NCI-H526 (cell line): ENCODE measurements at regions not wholly inside any gene's neighbourhood (a gene's known extent, or its start where the extent isn't known, plus 50 kb on each side); places are given as distances from the start of the nearest gene placed in this dataset.
A peak's percentile ranks its signal among the peaks of the same experiment; 100 is the strongest.

Source experiments
- DNase-seq, 2 experiments: peaks; one replicate each; lab custom pipeline; 2025; lab: John Stamatoyannopoulos, UW

DNA sequence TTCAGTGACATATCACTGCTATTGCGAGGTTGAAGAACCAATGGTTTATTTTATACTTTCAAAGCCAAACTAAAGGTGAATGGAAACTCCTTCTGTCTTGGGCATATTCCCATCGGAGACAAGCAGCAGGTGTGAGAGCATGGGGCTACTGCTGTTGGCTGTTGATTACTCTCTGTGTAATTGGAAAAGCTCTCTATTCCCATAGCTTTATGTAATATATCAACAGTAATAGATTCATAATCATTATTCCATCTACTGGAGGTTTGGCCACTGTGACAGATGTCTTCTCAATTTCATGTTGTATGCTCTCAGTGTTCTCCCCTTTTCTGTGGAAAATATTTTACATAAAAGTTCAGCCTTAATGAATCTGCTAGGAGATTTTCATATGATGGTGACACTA lies 352.0 kb downstream of the BTG1 start:
- DNase-seq, result no peak

DNA sequence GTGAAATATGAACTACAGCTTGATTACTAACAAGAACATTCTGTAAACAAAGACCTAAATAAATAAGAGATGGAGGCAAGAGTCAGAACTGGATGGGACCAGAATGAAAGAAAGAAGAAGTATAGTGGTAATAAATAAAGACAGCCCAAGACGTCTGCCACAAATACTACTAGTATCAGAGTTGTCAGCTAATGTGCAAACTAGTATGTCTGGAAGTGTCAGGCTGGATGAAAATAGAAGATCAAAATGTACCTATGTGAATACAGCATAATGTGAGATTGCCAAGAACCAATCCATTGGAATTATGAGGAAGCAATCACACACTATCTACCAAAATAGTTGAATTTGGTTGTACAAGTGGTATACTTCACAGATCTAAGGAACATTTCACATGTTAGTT lies 353.0 kb downstream of the BTG1 start:
- no peak for DNase-seq

DNA sequence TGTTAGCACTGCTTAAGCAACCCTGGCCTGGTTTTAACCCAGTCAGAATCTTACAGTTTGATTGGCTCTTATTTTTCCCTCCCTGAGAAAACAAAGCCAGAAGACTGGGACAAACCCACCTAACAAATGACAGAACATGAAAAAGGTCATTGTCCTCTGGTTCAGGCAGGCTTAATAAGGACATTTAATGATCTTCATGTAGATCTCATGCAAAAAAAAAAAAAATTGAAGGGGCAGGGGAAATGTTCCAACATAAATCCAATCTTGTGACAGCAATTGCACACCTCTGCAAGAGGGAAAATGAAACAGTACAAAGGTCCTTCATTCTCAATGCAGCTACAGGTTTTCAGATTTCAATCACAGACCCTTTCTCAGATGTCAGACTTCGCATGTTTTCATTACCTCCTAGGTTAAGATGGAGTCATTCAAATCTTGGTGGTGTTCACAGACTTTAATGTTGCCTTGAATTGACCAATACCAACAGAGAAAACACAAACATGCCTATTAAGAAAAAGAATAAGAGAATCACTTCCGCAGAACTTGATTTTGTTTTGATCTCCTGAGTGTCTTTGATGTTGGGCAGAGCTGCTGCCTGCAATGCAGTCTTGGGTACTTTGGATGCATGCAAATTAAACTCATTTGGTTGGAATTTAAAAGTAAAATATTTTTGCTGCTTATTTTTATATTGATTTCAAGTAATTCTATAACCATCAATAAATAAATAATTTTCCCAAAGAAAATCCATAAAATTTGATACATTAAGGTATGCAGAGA lies 359.0 kb downstream of the BTG1 start:
- peak; percentile 74 to 83 for DNase-seq

DNA sequence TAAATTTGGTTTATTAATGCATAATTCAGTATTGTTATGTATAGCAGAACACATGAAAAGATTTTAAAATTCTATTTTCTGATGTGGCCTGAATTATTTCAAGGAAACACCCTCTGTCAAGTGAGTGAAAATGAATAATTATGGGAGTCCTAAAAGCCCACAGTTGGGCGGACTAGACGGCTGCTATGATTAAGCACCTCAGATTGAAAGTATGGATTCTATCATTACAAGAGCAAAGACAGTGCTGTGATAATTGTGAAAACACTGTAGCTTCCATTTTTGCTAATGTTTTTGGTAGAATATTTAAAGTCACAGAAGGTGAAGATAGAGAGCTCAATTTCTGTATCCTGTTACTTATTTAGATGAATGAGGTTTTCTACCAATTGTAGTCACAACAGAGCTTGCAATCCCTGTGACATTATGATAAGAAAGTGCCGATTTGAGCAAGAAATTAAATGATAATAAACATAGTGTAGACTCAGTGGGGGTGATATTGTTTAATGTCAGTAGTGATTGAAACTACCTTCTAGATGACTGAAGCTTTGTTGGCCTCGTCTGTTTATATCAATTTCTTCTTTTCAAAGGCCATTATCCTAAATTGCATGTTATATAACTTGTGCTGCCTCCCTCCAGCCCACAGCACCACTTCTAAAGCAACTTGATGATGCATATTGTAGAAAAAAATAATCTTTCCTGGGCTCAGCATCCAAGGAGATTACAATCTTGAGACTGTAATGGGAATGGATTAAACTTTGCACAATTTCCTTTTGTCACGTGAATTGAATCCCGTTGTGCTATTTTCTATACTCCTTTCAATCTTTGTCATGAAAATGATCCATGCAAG lies 359.8 kb downstream of the BTG1 start:
- no peak for DNase-seq

DNA sequence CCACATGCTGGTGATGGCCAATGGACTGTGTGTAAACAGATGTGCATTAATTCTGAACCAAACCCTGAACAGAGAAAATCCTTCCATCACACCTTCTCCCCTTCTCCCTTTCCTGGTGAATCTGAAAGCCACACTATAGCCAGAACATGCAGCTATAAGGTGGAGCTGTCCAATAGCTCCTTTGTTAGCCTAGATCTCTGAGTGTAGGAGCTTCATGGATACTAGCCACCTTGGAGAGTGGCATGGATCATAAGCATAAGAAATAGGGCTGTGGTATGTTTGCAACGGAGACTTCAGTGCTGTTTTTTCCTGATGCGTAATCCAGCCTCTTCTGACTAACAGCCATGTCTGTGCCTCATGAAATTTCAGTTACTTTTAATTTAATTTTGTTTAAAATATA lies 364.5 kb downstream of the BTG1 start:
- no peak for DNase-seq

DNA sequence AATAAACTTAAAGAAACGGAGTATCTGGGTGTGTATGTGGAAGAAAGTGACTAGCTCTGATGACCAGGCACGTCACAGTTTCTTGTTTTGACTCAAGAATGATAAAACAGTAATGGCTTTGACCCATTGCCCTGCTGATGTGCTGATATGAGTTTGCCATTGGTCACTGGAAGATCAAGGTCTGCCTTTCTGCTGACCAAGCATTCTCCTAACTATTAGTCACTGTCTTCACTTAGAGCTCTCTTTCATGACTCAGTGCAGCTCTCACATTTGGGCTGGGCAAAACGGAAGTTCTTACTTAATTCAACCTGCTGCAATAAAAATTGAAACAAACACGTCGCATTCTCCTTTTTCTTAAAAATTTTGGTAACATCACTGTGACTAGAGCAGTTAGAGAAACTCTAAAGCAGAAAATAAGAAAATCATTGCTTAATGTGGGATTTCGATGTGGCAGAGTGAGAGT lies 366.7 kb downstream of the BTG1 start:
- DNase-seq, result peak in 1 of 2 experiments; percentile 19

DNA sequence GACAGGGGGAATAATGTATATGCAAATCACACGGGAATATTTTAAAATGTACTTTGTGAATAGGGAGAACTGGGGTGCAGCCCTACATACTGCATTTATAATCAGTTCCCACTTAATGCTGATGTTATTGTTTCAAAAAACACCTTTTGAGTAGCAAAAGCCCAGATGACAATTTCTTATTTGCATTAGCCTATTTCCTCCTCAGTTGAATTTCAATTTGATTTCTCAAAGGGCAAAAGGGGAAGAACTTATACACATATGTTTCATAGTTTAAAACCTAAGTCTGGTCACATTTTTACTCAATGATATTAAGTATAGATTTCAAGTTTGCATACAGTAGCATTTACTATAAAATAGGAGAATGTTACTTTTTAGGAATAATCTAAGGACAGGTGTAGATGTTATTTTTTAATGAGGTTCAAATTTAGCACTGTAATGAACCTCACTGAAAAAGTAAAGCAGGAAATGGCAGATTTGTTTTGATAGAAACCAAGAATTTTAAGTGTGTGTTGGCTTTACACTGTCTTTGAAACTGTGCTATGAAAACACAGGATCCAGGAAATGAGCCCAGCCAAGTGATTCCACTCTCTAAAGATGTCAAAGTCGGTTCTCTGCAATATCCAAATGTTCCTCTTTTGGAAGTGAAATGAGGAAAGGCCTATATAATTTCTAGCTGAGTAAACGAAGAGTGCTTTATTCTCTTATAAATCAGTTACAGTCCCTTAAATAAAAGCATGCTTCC lies 367.4 kb downstream of the BTG1 start:
- DNase-seq, result peak; percentile 25 to 63

DNA sequence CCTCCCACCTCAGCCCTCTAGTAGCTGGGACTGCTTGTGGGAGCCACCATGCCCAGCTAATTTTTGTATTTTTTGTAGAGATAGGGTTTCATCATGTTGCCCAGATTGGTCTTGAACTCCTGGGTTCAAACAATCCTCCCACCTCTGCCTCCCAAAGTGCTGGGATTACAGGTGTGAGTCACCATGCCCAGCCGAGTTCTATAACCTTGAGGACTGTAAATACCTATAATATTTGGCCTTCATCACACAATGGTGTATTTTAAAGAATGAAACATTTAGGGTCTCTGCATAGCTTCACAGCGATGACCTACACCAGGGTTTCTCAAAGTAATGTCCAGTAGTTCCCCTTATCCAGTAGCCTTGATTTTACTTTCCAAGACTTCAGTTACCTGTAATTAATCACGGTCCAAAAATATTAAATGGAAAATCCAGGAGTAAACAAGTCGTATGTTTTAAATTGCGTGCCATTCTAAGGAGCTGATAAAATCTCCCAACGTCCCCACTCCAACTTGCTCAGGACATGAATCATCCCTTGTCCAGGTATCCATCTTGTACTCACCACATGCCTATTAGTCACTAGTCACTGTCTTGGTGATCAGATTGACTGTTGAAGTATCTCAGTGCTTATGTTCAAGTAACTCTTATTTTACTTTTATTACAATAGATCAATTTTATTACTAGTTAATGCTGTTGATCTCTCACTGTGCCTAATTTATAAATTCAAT lies 368.2 kb downstream of the BTG1 start:
- DNase-seq, result no peak

DNA sequence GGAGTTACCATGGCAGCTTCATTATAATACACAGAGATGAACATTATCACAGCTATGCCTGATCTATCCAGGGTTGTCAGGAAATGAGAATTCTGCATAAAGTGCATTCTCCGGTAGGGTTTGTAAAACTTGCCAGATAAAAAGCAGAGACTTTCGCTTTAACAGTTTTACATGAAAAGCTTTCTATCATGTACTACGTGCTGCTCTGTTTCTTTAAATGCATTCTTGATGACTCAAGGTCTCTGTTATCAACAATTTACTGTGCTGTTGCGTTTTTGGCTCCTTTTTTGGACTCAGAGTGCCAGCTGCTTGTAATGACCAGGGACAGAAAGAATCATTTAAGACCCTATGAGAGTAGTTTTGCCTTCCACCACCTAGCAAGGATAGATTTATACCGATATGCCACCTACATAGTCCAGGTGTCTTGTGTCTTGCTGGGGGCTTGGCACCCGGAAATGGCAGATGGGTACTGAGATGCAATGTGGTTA lies 371.2 kb downstream of the BTG1 start:
- no peak for DNase-seq

DNA sequence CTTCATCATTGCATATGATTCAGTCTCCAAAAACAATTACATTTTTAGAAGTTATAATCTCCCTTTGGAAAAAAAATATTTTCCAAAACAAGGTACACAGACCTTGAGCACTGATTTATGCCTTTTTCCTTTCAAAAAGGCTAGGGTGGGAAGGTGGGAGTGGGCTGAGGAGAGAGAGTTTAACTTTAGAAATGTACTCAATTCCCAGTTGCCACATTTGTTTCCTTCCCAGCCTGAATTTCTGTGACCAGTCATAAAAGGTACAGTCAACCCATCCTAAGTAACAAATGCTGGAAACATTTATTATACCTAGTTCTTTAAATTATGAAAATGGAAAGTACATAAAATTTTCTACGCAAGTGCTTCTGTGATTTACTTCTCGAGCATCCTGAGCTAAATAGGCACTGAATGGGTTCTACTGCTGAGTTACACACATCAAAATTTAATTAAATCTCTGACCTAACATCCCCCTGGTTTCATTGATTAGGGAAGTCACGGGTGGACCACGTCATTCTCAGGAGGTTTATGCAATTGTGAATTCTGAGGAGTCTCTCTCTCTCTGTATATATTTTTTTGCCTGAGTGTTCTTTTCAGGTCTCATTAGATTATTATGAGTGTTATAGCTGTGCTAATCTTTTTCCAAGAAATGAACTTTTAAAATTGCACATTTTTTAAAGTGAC lies 371.8 kb downstream of the BTG1 start:
- DNase-seq, result no peak

DNA sequence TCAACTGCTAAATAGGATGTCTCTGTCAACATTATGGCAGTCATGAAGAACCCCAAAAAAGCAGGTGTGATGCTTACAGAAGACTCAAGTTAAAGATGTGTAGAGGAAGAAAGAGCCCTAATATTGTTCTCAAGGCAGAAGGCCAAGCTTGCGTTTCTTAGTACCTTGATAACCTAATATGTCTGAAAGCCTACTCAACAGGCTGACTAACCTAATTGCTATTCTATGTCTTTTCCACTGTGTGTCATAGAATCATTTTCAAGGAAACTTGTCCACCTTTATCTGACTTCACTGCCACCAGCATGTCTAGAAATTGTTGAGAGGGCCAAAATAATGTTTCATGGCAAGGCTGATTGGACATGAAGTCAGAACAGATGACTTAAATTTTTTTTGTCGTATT lies 373.2 kb downstream of the BTG1 start:
- DNase-seq, result no peak

DNA sequence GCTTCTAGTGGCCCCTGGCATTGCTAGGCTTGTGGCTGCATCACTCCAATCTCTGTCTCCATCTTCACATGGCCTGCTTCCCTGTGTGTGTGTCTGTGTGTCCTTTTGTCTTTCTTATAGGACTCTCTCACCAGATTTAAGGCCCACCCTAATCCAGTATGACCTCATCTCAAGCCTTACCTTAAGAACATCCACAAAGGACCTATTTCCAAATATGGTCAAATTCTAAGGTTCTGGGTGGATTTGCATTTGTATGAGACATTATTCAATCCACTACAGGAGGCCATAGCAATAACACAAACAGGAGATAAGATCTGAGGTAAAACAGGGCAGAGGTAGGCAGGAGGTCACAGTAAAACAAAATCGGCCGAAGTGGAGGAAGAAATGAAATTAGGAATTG lies 375.9 kb downstream of the BTG1 start:
- DNase-seq, result no peak

DNA sequence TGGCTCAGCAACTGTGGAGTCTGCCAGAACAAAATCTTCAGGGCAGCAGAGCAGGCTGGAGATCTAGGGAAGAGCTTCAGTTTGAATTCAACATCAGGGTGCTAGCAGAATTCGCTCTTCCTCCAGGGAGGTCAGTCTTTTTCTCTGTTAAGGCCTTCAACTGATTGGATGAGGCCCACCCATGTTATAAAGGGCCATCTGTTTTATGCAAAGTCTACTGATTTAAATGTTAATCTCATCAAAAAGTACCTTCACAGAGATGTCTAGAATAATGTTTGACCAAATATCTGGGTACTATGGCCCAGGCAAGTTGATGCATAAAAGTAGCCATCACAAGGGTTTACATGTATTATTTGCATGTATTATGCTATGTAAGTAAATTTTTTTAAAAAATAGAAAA lies 378.4 kb downstream of the BTG1 start:
- DNase-seq, result no peak

DNA sequence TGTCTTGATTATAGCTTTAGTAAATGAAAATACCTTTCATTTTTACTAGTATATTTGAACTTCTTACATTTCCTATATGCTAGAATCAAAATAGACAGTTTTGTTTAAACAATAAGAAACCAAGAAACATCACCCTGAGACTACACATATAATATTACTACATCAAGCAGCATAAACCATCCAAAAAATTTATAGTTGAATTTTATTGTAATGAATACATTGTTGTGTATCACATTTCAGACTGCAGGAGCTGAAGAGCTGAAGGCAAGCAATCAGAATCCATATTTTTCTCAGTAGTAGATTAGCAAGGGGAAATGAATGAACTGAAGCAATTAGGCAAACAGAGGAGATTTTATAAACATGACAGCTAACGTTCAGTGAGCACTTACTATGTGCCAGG lies 379.2 kb downstream of the BTG1 start:
- no peak for DNase-seq

DNA sequence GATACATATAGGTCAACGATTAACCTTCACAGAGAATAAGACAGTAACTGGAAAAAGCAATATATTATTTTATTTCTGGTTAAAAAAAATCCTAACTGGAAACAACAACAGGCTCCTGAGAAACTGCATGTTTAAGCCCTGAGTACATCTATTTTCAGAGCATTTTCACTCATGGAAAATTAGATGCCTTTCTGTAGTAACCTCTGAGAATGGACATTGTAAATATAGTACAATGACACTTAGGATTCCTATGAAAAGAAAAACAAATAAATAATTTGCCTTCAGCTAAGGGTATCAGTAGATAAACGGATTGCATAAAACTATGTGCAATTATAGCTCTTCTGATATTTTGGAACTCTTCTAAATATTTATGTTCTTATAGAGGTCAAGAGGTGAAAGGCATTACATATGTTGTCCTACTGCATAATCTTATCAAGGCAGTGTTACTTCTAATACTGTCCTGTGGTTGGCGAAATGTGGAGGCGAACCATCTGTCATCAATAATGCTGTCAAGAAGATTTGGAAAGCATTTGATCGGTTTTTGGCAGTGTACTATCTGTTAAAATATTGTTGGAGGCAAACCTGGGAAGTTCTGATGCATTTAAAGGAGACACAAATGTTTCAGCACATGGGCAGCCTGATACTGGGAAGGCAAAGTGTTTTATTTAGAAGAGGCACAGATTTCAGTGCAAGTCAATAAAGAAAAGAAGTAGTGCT lies 381.8 kb downstream of the BTG1 start:
- DNase-seq, result no peak

DNA sequence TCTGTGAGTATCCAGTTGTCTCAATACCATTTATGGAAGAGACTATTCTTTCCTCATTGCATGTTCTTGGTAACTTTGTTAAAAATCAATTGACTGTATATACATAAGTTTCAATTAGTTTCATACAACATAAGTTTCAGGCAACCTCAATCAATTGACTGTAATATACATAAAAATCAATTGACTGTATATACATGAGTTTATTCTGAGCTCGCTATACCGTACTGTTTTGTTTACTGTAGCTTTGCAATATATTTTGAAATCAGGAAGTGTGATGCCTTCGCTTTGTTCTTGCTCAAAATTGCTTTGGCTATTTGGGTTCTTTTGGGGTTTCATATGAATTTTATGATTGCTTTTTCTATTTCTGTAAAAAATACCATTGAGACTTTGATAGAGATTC lies 392.0 kb downstream of the BTG1 start:
- DNase-seq, result no peak

DNA sequence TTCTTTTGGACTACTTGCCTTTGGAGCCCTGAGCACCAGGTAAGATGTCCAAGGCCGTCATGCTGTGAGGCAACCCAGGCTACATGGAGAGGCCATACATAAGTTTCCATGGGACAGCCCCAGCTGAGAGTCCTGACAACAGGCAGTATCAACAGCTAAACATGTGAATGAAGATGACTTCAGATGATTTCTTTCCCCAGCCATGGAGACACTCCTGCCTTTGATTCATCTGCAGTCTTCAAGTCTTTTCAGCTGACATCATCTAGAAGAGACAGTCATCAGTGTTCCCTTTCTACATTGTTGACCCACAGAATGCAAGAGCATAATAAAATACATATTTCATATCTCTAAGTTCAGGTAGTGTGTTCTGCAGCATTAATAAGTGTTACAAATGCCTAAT lies 398.7 kb downstream of the BTG1 start:
- no peak for DNase-seq

DNA sequence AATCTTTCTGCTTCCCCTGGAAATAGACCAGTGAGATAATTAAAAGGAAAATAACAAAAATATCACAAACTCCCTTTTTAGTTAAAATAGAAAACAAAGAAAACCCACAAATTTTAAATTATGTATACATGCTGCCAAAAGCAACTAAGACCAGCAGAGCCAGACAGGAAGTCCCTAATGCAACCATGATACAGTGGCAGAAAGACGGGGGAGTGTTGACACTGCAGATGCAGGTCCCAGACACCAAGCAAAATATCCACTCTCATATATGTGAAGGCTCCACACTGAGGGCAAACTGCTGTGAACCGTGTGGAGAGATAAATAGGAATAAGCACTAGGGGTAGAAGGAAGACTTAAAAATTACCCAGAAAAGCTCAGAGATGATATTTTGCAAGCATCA lies 401.0 kb downstream of the BTG1 start:
- DNase-seq, result peak in 1 of 2 experiments; percentile 10

DNA sequence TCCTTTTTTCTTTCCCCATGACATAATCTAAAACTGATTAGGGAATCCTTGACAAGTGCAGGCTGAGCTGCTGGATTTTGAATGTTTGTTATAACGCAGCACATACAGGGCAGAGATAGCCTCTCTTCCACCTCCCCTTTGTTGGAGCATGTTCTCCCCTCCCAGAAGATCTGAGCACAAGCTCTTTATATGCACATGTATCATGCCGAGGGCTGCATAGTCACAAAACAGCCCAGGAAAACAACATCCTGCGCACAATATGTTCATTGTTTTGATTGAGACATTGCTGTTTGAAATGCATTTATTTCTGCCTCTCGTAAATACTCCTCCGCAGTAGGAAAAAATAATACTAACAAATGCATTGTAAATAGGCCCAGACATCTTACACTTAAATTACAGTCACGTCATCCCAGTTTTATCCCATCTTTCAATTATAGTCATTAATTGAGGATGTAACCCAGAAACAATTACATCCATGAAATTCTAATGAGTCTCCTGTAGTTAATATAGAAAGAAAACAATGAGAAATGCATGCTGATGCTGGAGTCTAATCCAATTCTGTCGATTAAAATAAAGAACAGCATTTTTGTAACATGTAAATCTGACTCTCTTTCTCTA lies 401.8 kb downstream of the BTG1 start:
- peak; percentile 51 to 68 for DNase-seq

DNA sequence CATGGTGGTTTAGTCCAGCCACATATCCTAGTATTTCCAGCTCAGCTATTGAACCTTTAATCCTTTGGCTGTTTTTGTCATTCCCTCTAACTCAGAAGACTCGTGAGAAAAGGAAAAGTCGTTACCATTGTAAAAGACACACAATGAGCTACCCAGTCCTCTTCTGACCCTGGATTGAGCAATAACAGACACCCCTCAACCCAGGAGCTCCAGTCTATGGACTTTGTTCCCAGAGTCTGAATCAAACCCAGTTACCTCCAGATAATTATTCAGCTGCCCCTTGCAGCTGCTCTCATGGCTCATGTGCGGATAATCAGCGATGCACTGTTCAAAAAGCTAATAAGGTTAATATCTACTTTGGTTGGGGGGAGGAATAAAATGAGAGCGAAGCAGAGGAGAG lies 402.4 kb downstream of the BTG1 start:
- DNase-seq, result peak in 1 of 2 experiments; percentile 38
